ENCODE measurements at regions not wholly inside any gene's neighbourhood (a gene's known extent, or its start where the extent isn't known, plus 50 kb on each side); places are given as distances from the start of the nearest gene placed in this dataset.

GRCh38 chr5:77157732-77158532 lies 52.5 kb upstream of the PDE8B start:
- no peak for DNase-seq

- DNase-seq: no peak
Measured at GRCh38 chr5:77156379-77156778, 54.1 kb upstream of the PDE8B start.

GRCh38 chr5:77155179-77155785 lies 55.2 kb upstream of the PDE8B start:
- no peak for DNase-seq

- no peak for DNase-seq
Measured at GRCh38 chr5:77152441-77152840, 58.0 kb upstream of the PDE8B start.

- DNase-seq: no peak
Measured at GRCh38 chr5:77151501-77151900, 59.0 kb upstream of the PDE8B start.

GRCh38 chr5:77146896-77147295 lies 59.8 kb upstream of the ZBED3 start:
- DNase-seq: no peak

GRCh38 chr5:77145666-77146065 lies 58.6 kb upstream of the ZBED3 start:
- DNase-seq: no peak

GRCh38 chr5:77144837-77145139 lies 57.7 kb upstream of the ZBED3 start:
- no peak for DNase-seq

- peak in 1 of 2 experiments; percentile 1 for DNase-seq
Measured at GRCh38 chr5:77143998-77144836, 57.1 kb upstream of the ZBED3 start.

- DNase-seq: no peak
Measured at GRCh38 chr5:77140350-77140749, 53.3 kb upstream of the ZBED3 start.

GRCh38 chr5:77139001-77139400 lies 51.9 kb upstream of the ZBED3 start:
- no peak for DNase-seq
